H9 (cell line): ENCODE measurements at regions not wholly inside any gene's neighbourhood (a gene's known extent, or its start where the extent isn't known, plus 50 kb on each side); places are given as distances from the start of the nearest gene placed in this dataset.

ENCODE experiments used
- DNase-seq: peaks from one replicate; pipeline ENCODE4 v3.0.0-alpha.2; 2017
- H2AFZ ChIP-seq: one replicate; pipeline ENCODE4 v1.6.1; 2013; ENCODE audit warnings: mild to moderate bottlenecking, low read length, control low read depth, moderate library complexity
- H2AK5ac ChIP-seq: 2 replicates; pipeline ENCODE4 v1.6.1; 2013; ENCODE audit warnings: low read length, control low read depth, mixed read lengths; ENCODE audit not compliant: insufficient read length
- H2BK120ac ChIP-seq: one replicate; pipeline ENCODE4 v1.6.1; 2013; ENCODE audit warnings: low read depth, mild to moderate bottlenecking, low read length, control low read depth, inconsistent platforms; ENCODE audit not compliant: poor library complexity, severe bottlenecking
- H2BK12ac ChIP-seq: 2 replicates; pipeline ENCODE4 v1.6.1; 2013; ENCODE audit warnings: low read length, control low read depth, mixed read lengths, low read depth; ENCODE audit not compliant: insufficient read length
- H2BK15ac ChIP-seq: 2 replicates; pipeline ENCODE4 v1.6.1; 2013; ENCODE audit warnings: low read depth, low read length, control low read depth
- H2BK20ac ChIP-seq: one replicate; pipeline ENCODE4 v1.6.1; 2013; ENCODE audit warnings: low read depth, mild to moderate bottlenecking, low read length, control low read depth, inconsistent platforms; ENCODE audit not compliant: poor library complexity, severe bottlenecking
- H2BK5ac ChIP-seq: 2 replicates; pipeline ENCODE4 v1.6.1; 2013; ENCODE audit warnings: low read length, control low read depth, mixed read lengths; ENCODE audit not compliant: insufficient read length
- H3K14ac ChIP-seq: 2 replicates; pipeline ENCODE4 v1.6.1; 2013; ENCODE audit warnings: low read length, control low read depth; ENCODE audit not compliant: insufficient read depth
- H3K18ac ChIP-seq: 2 replicates; pipeline ENCODE4 v1.6.1; 2013; ENCODE audit warnings: low read depth, mild to moderate bottlenecking, mixed read lengths, low read length, control low read depth; ENCODE audit not compliant: insufficient read length
- H3K23ac ChIP-seq: 2 replicates; pipeline ENCODE4 v1.6.1; 2013; ENCODE audit warnings: low read length, control low read depth, mixed read lengths, low read depth; ENCODE audit not compliant: insufficient read length
- H3K23me2 ChIP-seq: 2 replicates; pipeline ENCODE4 v1.6.1; 2013; ENCODE audit warnings: low read depth, mild to moderate bottlenecking, mixed read lengths, low read length, control low read depth; ENCODE audit not compliant: insufficient read length, poor library complexity, severe bottlenecking
- H3K27ac ChIP-seq: 2 replicates; pipeline ENCODE4 v1.5.1; 2013; ENCODE audit warnings: low read length, control low read depth, mixed read lengths, low read depth; ENCODE audit not compliant: insufficient read length
- H3K27me3 ChIP-seq: 2 replicates; pipeline ENCODE4 v1.6.1; 2013; ENCODE audit warnings: low read length, control low read depth, inconsistent platforms; ENCODE audit not compliant: insufficient read depth
- H3K4ac ChIP-seq: 2 replicates; pipeline ENCODE4 v1.6.1; 2013; ENCODE audit warnings: low read depth, mild to moderate bottlenecking, control low read depth, inconsistent platforms, low read length, moderate library complexity
- H3K4me1 ChIP-seq: 2 replicates; pipeline ENCODE4 v1.6.1; 2013; ENCODE audit warnings: low read length, control low read depth, inconsistent platforms; ENCODE audit not compliant: insufficient read depth
- H3K4me2 ChIP-seq: 2 replicates; pipeline ENCODE4 v1.6.1; 2013; ENCODE audit warnings: low read length, control low read depth, mixed read lengths; ENCODE audit not compliant: insufficient read length, insufficient read depth
- H3K56ac ChIP-seq: 2 replicates; pipeline ENCODE4 v1.6.1; 2013; ENCODE audit warnings: low read depth, mild to moderate bottlenecking, mixed read lengths, low read length, control low read depth; ENCODE audit not compliant: insufficient read length
- H3K79me1 ChIP-seq: 2 replicates; pipeline ENCODE4 v1.6.1; 2013; ENCODE audit warnings: low read depth, mild to moderate bottlenecking, moderate library complexity, low read length, control low read depth, inconsistent platforms; ENCODE audit not compliant: insufficient read depth, poor library complexity, severe bottlenecking
- H3K79me2 ChIP-seq: 2 replicates; pipeline ENCODE4 v1.6.1; 2013; ENCODE audit warnings: low read length, control low read depth, inconsistent platforms; ENCODE audit not compliant: insufficient read depth
- H3K9ac ChIP-seq: 2 replicates; pipeline ENCODE4 v1.6.1; 2013; ENCODE audit warnings: low read length, control low read depth, mixed read lengths; ENCODE audit not compliant: insufficient read length; ENCODE audit errors: extremely low read depth
- H3K9me3 ChIP-seq: one replicate; pipeline ENCODE4 v1.6.1; 2013; ENCODE audit warnings: low read depth, low read length, inconsistent platforms; ENCODE audit not compliant: control insufficient read depth
- H3T11ph ChIP-seq: one replicate; pipeline ENCODE4 v1.6.1; 2013; ENCODE audit warnings: mild to moderate bottlenecking, low read length, control low read depth, inconsistent platforms
- H4K20me1 ChIP-seq: one replicate; pipeline ENCODE4 v1.6.1; 2013; ENCODE audit not compliant: control insufficient read depth, insufficient read length, insufficient read depth
- H4K5ac ChIP-seq: 2 replicates; pipeline ENCODE4 v1.6.1; 2013; ENCODE audit warnings: low read depth, mild to moderate bottlenecking, mixed read lengths, low read length, control low read depth; ENCODE audit not compliant: insufficient read length
- H4K8ac ChIP-seq: replicated peaks from 2 replicates; pipeline ENCODE4 v1.6.1; 2013; ENCODE audit warnings: low read length, control low read depth, mixed read lengths, low read depth; ENCODE audit not compliant: insufficient read length
- H4K91ac ChIP-seq: 2 replicates; pipeline ENCODE4 v1.6.1; 2013; ENCODE audit warnings: low read depth, mild to moderate bottlenecking, moderate library complexity, mixed read lengths, low read length, control low read depth; ENCODE audit not compliant: insufficient read length
- H3K27ac Mint-ChIP-seq, 3 experiments: 2 replicates in 2 of 3; 3 replicates in 1 of 3; pipeline ENCODE4 v1.8.0; 2020 to 2021; ENCODE audit warnings: mixed read lengths in 3 of 3, mild to moderate bottlenecking in 1 of 3, moderate library complexity in 1 of 3
- H3K27me3 Mint-ChIP-seq: 2 replicates; pipeline ENCODE4 v1.8.0; 2021; ENCODE audit warnings: low read depth, mild to moderate bottlenecking, moderate library complexity, mixed read lengths
- H3K36me3 Mint-ChIP-seq, 3 experiments: 2 replicates in 2 of 3; 3 replicates in 1 of 3; pipeline ENCODE4 v1.8.0; 2020 to 2021; ENCODE audit warnings: low read depth in 3 of 3, mixed read lengths in 3 of 3; ENCODE audit not compliant: insufficient read depth in 1 of 3
- H3K4me1 Mint-ChIP-seq, 2 experiments: 2 replicates each; pipeline ENCODE4 v1.8.0; 2020; ENCODE audit warnings: mixed read lengths in 2 of 2
- H3K4me3 Mint-ChIP-seq, 2 experiments: 2 replicates in 1 of 2; 3 replicates in 1 of 2; pipeline ENCODE4 v1.8.0; 2020 to 2021; ENCODE audit warnings: mild to moderate bottlenecking in 2 of 2, mixed read lengths in 2 of 2, moderate library complexity in 1 of 2
- H3K9me3 Mint-ChIP-seq, 2 experiments: 2 replicates in 1 of 2; 3 replicates in 1 of 2; pipeline ENCODE4 v1.8.0; 2020; ENCODE audit warnings: mild to moderate bottlenecking in 2 of 2, mixed read lengths in 2 of 2, moderate library complexity in 1 of 2
- WGBS: extraction: QIAGEN DNeasy Blood & Tissue Kit; methylation state at CpG from one replicate; pipeline ENCODE4 v1.1.7; 2013; ENCODE audit warnings: missing lambda C conversion rate, low lambda C conversion rate, mixed read lengths; ENCODE audit not compliant: insufficient read length; ENCODE audit errors: extremely low coverage; 5-methylcytosine and 5-hydroxymethylcytosine counted together
- TF ChIP-seq, protein P1 (sequence below): fragments of 200-600 bp; sonication (generic); conservative IDR thresholded peaks from 3 replicates; pipeline ENCODE4 v1.8.0; 2021; ENCODE audit warnings: antibody characterized with exemption, mild to moderate bottlenecking

DNA sequence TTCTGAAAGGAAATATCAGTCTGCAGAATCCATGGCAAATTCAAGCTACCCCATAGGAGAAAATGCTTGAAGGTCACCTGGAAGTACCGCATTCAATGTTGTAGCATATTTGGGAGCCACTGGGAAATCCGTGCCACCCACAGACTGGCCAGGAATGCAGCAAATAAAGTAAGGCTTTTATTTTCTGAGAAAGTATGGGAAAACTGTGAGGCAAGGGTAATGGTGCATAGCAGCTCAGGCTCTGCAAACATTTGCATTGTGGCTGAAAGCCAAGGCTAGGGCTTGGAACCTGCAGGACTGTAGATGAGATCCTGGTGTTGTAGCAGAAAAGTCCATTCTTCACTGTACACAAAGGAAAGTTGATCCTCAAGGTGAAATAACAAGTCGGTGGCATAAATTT is 450.9 kb upstream of the NR3C2 start:
- DNase-seq, result no peak
- Histone ChIP-seq H4K91ac (no peak overlapping the region), H3K79me1 (no peaks in the 10 kb centered on the region), H3K18ac (no peak overlapping the region), H2BK20ac (no peak overlapping the region), H3K9ac (no peak overlapping the region), H4K20me1 (no peaks in the 10 kb centered on the region), H3K79me2 (no peaks in the 10 kb centered on the region), H3K23me2 (no peaks in the 10 kb centered on the region), H3K56ac (no peak overlapping the region), H4K8ac (no peak overlapping the region), H3T11ph (no peak overlapping the region), H2AK5ac (no peak overlapping the region), H3K14ac (no peak overlapping the region), H4K5ac (no peak overlapping the region), H3K4me2 (no peak overlapping the region), H2BK12ac (no peak overlapping the region), H3K4ac (no peak overlapping the region), H2AFZ (no peak overlapping the region), H2BK5ac (no peak overlapping the region), H2BK120ac (no peak overlapping the region), H2BK15ac (no peak overlapping the region), H3K9me3 (peaks cover 6% of the 10 kb centered on the region), H3K4me1 (no peaks in the 10 kb centered on the region), H3K27ac (no peak overlapping the region), H3K27me3 (no peaks in the 10 kb centered on the region), H3K23ac (no peak overlapping the region)
- peaks cover 0 to 3% of the 10 kb centered on the region in 2 experiments; a peak in 1 of 4 replicates for H3K4me1 Mint-ChIP-seq
- TF ChIP-seq, protein P1, sequence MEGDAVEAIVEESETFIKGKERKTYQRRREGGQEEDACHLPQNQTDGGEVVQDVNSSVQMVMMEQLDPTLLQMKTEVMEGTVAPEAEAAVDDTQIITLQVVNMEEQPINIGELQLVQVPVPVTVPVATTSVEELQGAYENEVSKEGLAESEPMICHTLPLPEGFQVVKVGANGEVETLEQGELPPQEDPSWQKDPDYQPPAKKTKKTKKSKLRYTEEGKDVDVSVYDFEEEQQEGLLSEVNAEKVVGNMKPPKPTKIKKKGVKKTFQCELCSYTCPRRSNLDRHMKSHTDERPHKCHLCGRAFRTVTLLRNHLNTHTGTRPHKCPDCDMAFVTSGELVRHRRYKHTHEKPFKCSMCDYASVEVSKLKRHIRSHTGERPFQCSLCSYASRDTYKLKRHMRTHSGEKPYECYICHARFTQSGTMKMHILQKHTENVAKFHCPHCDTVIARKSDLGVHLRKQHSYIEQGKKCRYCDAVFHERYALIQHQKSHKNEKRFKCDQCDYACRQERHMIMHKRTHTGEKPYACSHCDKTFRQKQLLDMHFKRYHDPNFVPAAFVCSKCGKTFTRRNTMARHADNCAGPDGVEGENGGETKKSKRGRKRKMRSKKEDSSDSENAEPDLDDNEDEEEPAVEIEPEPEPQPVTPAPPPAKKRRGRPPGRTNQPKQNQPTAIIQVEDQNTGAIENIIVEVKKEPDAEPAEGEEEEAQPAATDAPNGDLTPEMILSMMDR, result no peak
- peaks cover 4% of the 10 kb centered on the region for H3K27me3 Mint-ChIP-seq
- H3K9me3 Mint-ChIP-seq, result peaks cover 13 to 17% of the 10 kb centered on the region in 2 experiments
- WGBS, result no CpG with 5 or more reads among the region's 3 CpGs
- no peak overlapping the region for H3K27ac Mint-ChIP-seq
- no peak overlapping the region for H3K4me3 Mint-ChIP-seq
- H3K36me3 Mint-ChIP-seq, result peaks cover 12 to 14% (median 13%) of the 10 kb centered on the region in 3 experiments
